Ishikawa (cell line): ENCODE measurements at regions not wholly inside any gene's neighbourhood (a gene's known extent, or its start where the extent isn't known, plus 50 kb on each side); places are given as distances from the start of the nearest gene placed in this dataset.

Source experiments
- EGR1 ChIP-seq: IDR thresholded peaks from 2 replicates; pipeline ENCODE4 v1.6.1; 2012
- EP300 ChIP-seq: IDR thresholded peaks from 2 replicates; pipeline ENCODE4 v1.6.1; 2012; ENCODE audit warnings: borderline replicate concordance
- NFIC ChIP-seq: IDR thresholded peaks from 2 replicates; pipeline ENCODE4 v1.6.1; 2012

DNA sequence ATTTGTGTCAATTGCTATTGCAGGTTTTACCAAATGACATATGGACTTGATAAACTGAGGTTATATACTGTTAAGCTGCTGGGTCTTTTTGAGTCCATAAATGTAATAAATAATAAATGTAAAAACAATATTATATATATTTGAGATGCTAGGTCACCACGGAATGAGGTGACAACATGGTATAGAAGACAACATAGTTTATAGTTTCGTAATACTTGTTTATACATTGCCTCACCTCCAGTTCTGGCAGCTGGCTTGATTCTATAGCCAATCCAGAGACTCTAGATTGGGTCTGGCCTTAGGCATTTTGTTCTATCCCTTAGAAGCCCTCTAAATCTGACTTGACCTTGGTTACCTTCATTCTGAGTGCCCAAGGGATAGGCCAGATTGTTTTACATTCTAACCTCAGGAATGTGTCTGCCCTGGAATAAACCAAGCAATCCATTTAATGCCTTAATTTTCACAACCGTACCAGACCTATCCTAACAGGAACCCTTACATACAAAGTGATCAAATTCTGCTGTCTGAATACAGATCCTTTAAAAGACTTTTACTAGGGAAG lies 61.5 kb upstream of the STXBP5 start:
- TF ChIP-seq NFIC: no peak
- TF ChIP-seq EP300: no peak
- TF ChIP-seq EGR1: no peak
